H9 (cell line): ENCODE measurements at regions not wholly inside any gene's neighbourhood (a gene's known extent, or its start where the extent isn't known, plus 50 kb on each side); places are given as distances from the start of the nearest gene placed in this dataset.

ENCODE experiments used
- DNase-seq: peaks from one replicate; pipeline ENCODE4 v3.0.0-alpha.2; 2017
- H2AFZ ChIP-seq: one replicate; pipeline ENCODE4 v1.6.1; 2013; ENCODE audit warnings: mild to moderate bottlenecking, low read length, control low read depth, moderate library complexity
- H2AK5ac ChIP-seq: 2 replicates; pipeline ENCODE4 v1.6.1; 2013; ENCODE audit warnings: low read length, control low read depth, mixed read lengths; ENCODE audit not compliant: insufficient read length
- H2BK120ac ChIP-seq: one replicate; pipeline ENCODE4 v1.6.1; 2013; ENCODE audit warnings: low read depth, mild to moderate bottlenecking, low read length, control low read depth, inconsistent platforms; ENCODE audit not compliant: poor library complexity, severe bottlenecking
- H2BK12ac ChIP-seq: 2 replicates; pipeline ENCODE4 v1.6.1; 2013; ENCODE audit warnings: low read length, control low read depth, mixed read lengths, low read depth; ENCODE audit not compliant: insufficient read length
- H2BK15ac ChIP-seq: 2 replicates; pipeline ENCODE4 v1.6.1; 2013; ENCODE audit warnings: low read depth, low read length, control low read depth
- H2BK20ac ChIP-seq: one replicate; pipeline ENCODE4 v1.6.1; 2013; ENCODE audit warnings: low read depth, mild to moderate bottlenecking, low read length, control low read depth, inconsistent platforms; ENCODE audit not compliant: poor library complexity, severe bottlenecking
- H2BK5ac ChIP-seq: 2 replicates; pipeline ENCODE4 v1.6.1; 2013; ENCODE audit warnings: low read length, control low read depth, mixed read lengths; ENCODE audit not compliant: insufficient read length
- H3K14ac ChIP-seq: 2 replicates; pipeline ENCODE4 v1.6.1; 2013; ENCODE audit warnings: low read length, control low read depth; ENCODE audit not compliant: insufficient read depth
- H3K18ac ChIP-seq: 2 replicates; pipeline ENCODE4 v1.6.1; 2013; ENCODE audit warnings: low read depth, mild to moderate bottlenecking, mixed read lengths, low read length, control low read depth; ENCODE audit not compliant: insufficient read length
- H3K23ac ChIP-seq: 2 replicates; pipeline ENCODE4 v1.6.1; 2013; ENCODE audit warnings: low read length, control low read depth, mixed read lengths, low read depth; ENCODE audit not compliant: insufficient read length
- H3K23me2 ChIP-seq: 2 replicates; pipeline ENCODE4 v1.6.1; 2013; ENCODE audit warnings: low read depth, mild to moderate bottlenecking, mixed read lengths, low read length, control low read depth; ENCODE audit not compliant: insufficient read length, poor library complexity, severe bottlenecking
- H3K27ac ChIP-seq: 2 replicates; pipeline ENCODE4 v1.5.1; 2013; ENCODE audit warnings: low read length, control low read depth, mixed read lengths, low read depth; ENCODE audit not compliant: insufficient read length
- H3K27me3 ChIP-seq: 2 replicates; pipeline ENCODE4 v1.6.1; 2013; ENCODE audit warnings: low read length, control low read depth, inconsistent platforms; ENCODE audit not compliant: insufficient read depth
- H3K4ac ChIP-seq: 2 replicates; pipeline ENCODE4 v1.6.1; 2013; ENCODE audit warnings: low read depth, mild to moderate bottlenecking, control low read depth, inconsistent platforms, low read length, moderate library complexity
- H3K4me1 ChIP-seq: 2 replicates; pipeline ENCODE4 v1.6.1; 2013; ENCODE audit warnings: low read length, control low read depth, inconsistent platforms; ENCODE audit not compliant: insufficient read depth
- H3K4me2 ChIP-seq: 2 replicates; pipeline ENCODE4 v1.6.1; 2013; ENCODE audit warnings: low read length, control low read depth, mixed read lengths; ENCODE audit not compliant: insufficient read length, insufficient read depth
- H3K56ac ChIP-seq: 2 replicates; pipeline ENCODE4 v1.6.1; 2013; ENCODE audit warnings: low read depth, mild to moderate bottlenecking, mixed read lengths, low read length, control low read depth; ENCODE audit not compliant: insufficient read length
- H3K79me1 ChIP-seq: 2 replicates; pipeline ENCODE4 v1.6.1; 2013; ENCODE audit warnings: low read depth, mild to moderate bottlenecking, moderate library complexity, low read length, control low read depth, inconsistent platforms; ENCODE audit not compliant: insufficient read depth, poor library complexity, severe bottlenecking
- H3K79me2 ChIP-seq: 2 replicates; pipeline ENCODE4 v1.6.1; 2013; ENCODE audit warnings: low read length, control low read depth, inconsistent platforms; ENCODE audit not compliant: insufficient read depth
- H3K9ac ChIP-seq: 2 replicates; pipeline ENCODE4 v1.6.1; 2013; ENCODE audit warnings: low read length, control low read depth, mixed read lengths; ENCODE audit not compliant: insufficient read length; ENCODE audit errors: extremely low read depth
- H3K9me3 ChIP-seq: one replicate; pipeline ENCODE4 v1.6.1; 2013; ENCODE audit warnings: low read depth, low read length, inconsistent platforms; ENCODE audit not compliant: control insufficient read depth
- H3T11ph ChIP-seq: one replicate; pipeline ENCODE4 v1.6.1; 2013; ENCODE audit warnings: mild to moderate bottlenecking, low read length, control low read depth, inconsistent platforms
- H4K20me1 ChIP-seq: one replicate; pipeline ENCODE4 v1.6.1; 2013; ENCODE audit not compliant: control insufficient read depth, insufficient read length, insufficient read depth
- H4K5ac ChIP-seq: 2 replicates; pipeline ENCODE4 v1.6.1; 2013; ENCODE audit warnings: low read depth, mild to moderate bottlenecking, mixed read lengths, low read length, control low read depth; ENCODE audit not compliant: insufficient read length
- H4K8ac ChIP-seq: replicated peaks from 2 replicates; pipeline ENCODE4 v1.6.1; 2013; ENCODE audit warnings: low read length, control low read depth, mixed read lengths, low read depth; ENCODE audit not compliant: insufficient read length
- H4K91ac ChIP-seq: 2 replicates; pipeline ENCODE4 v1.6.1; 2013; ENCODE audit warnings: low read depth, mild to moderate bottlenecking, moderate library complexity, mixed read lengths, low read length, control low read depth; ENCODE audit not compliant: insufficient read length
- H3K27ac Mint-ChIP-seq, 3 experiments: 2 replicates in 2 of 3; 3 replicates in 1 of 3; pipeline ENCODE4 v1.8.0; 2020 to 2021; ENCODE audit warnings: mixed read lengths in 3 of 3, mild to moderate bottlenecking in 1 of 3, moderate library complexity in 1 of 3
- H3K27me3 Mint-ChIP-seq: 2 replicates; pipeline ENCODE4 v1.8.0; 2021; ENCODE audit warnings: low read depth, mild to moderate bottlenecking, moderate library complexity, mixed read lengths
- H3K36me3 Mint-ChIP-seq, 3 experiments: 2 replicates in 2 of 3; 3 replicates in 1 of 3; pipeline ENCODE4 v1.8.0; 2020 to 2021; ENCODE audit warnings: low read depth in 3 of 3, mixed read lengths in 3 of 3; ENCODE audit not compliant: insufficient read depth in 1 of 3
- H3K4me1 Mint-ChIP-seq, 2 experiments: 2 replicates each; pipeline ENCODE4 v1.8.0; 2020; ENCODE audit warnings: mixed read lengths in 2 of 2
- H3K4me3 Mint-ChIP-seq, 2 experiments: 2 replicates in 1 of 2; 3 replicates in 1 of 2; pipeline ENCODE4 v1.8.0; 2020 to 2021; ENCODE audit warnings: mild to moderate bottlenecking in 2 of 2, mixed read lengths in 2 of 2, moderate library complexity in 1 of 2
- H3K9me3 Mint-ChIP-seq, 2 experiments: 2 replicates in 1 of 2; 3 replicates in 1 of 2; pipeline ENCODE4 v1.8.0; 2020; ENCODE audit warnings: mild to moderate bottlenecking in 2 of 2, mixed read lengths in 2 of 2, moderate library complexity in 1 of 2
- TF ChIP-seq, protein P1 (sequence below): fragments of 200-600 bp; sonication (generic); conservative IDR thresholded peaks from 3 replicates; pipeline ENCODE4 v1.8.0; 2021; ENCODE audit warnings: antibody characterized with exemption, mild to moderate bottlenecking

DNA sequence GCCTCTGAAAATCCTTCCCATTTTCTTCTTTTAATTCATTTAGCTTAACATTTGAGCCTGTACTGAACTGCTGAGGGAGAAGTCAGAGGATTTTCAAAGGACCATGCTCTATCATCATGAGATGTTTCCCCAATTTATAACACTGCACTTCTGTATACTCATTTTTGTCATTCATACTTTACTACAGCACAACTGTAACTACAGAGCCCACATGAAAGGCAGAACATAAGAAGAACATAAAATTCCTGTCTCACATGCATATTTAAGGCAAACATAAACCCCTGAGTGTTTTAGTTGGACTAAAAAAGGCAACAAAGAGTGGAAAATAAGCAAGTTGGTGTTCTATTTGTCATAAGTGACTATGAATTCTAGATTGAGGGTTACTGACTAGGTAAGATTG is 237.7 kb upstream of the ARPP21 start:
- no peak overlapping the region for H3T11ph ChIP-seq
- H3K27ac Mint-ChIP-seq = no peak overlapping the region
- no peak overlapping the region for H3K4me3 Mint-ChIP-seq
- no peaks in the 10 kb centered on the region for H3K27me3 ChIP-seq
- H4K8ac ChIP-seq = no peak overlapping the region
- H4K91ac ChIP-seq = no peak overlapping the region
- no peaks in the 10 kb centered on the region for H3K27me3 Mint-ChIP-seq
- no peaks in the 10 kb centered on the region for H4K20me1 ChIP-seq
- H3K4me2 ChIP-seq = no peak overlapping the region
- no peak overlapping the region for H2BK12ac ChIP-seq
- H2BK20ac ChIP-seq = no peak overlapping the region
- H3K9me3 ChIP-seq = no peaks in the 10 kb centered on the region
- no peaks in the 10 kb centered on the region for H3K23me2 ChIP-seq
- TF ChIP-seq, protein P1, sequence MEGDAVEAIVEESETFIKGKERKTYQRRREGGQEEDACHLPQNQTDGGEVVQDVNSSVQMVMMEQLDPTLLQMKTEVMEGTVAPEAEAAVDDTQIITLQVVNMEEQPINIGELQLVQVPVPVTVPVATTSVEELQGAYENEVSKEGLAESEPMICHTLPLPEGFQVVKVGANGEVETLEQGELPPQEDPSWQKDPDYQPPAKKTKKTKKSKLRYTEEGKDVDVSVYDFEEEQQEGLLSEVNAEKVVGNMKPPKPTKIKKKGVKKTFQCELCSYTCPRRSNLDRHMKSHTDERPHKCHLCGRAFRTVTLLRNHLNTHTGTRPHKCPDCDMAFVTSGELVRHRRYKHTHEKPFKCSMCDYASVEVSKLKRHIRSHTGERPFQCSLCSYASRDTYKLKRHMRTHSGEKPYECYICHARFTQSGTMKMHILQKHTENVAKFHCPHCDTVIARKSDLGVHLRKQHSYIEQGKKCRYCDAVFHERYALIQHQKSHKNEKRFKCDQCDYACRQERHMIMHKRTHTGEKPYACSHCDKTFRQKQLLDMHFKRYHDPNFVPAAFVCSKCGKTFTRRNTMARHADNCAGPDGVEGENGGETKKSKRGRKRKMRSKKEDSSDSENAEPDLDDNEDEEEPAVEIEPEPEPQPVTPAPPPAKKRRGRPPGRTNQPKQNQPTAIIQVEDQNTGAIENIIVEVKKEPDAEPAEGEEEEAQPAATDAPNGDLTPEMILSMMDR = no peak
- H3K9me3 Mint-ChIP-seq = no peaks in the 10 kb centered on the region
- H3K18ac ChIP-seq = no peak overlapping the region
- H2BK5ac ChIP-seq = no peak overlapping the region
- no peak overlapping the region for H3K23ac ChIP-seq
- no peak overlapping the region for H2AK5ac ChIP-seq
- no peak overlapping the region for H3K9ac ChIP-seq
- H2BK120ac ChIP-seq = no peak overlapping the region
- H3K4ac ChIP-seq = no peak overlapping the region
- H3K14ac ChIP-seq = no peak overlapping the region
- H3K4me1 ChIP-seq = no peaks in the 10 kb centered on the region
- no peaks in the 10 kb centered on the region for H3K79me2 ChIP-seq
- no peak overlapping the region for H4K5ac ChIP-seq
- H3K56ac ChIP-seq = no peak overlapping the region
- H3K4me1 Mint-ChIP-seq = no peaks in the 10 kb centered on the region
- no peaks in the 10 kb centered on the region for H3K79me1 ChIP-seq
- no peak overlapping the region for H2BK15ac ChIP-seq
- no peak overlapping the region for H2AFZ ChIP-seq
- H3K27ac ChIP-seq = no peak overlapping the region
- no peaks in the 10 kb centered on the region; a peak in 1 of 7 replicates for H3K36me3 Mint-ChIP-seq
- no peak for DNase-seq
